Activated T-cell treated with anti-CD3 and anti-CD28 coated beads for 1 hour (primary cell): ENCODE measurements at regions not wholly inside any gene's neighbourhood (a gene's known extent, or its start where the extent isn't known, plus 50 kb on each side); places are given as distances from the start of the nearest gene placed in this dataset.

Experiments
- DNase-seq: peaks from one replicate; pipeline ENCODE4 v3.0.0-alpha.2; 2020; ENCODE audit warnings: low read depth

DNA sequence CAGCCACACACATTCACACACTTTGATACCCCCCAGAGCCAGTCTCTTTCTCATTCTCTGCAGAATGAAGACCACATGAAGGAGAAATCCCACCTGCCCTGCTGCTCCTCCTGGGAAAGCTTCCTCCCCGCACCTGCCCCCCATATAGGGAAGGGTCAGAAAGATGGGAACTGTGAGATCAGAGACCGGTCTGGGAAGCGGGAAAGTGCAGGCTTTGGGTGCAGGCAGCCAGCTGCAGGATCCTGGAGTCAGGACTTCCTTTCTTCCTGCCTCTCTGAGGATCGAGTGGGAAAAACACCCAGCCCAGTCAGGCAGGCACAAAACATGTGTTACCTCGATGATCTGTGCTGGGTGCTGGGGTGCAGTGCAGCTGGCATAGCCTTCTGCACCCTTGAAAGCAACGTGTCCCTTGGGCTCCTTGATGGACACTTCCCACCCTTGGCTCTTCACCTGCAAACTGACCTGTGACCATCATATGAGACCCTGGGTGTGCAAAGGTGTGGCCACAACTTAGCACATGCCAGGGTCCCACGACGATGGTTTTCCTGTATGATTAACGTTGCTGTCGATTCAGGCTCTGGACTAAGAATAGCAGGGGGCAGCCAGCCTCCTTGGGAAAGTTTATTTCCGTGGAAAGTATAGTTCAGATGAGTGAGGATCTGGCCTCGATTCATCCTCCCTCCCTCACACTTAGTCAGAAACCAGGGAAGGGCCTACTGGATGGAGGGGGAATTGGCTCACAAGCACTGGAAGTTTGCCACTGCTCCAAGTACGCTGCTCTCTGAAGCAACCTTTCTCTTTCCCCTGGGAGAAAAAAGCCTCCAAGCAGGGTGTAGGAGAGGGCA is 105.4 kb upstream of the MED13L start:
- no peak for DNase-seq

DNA sequence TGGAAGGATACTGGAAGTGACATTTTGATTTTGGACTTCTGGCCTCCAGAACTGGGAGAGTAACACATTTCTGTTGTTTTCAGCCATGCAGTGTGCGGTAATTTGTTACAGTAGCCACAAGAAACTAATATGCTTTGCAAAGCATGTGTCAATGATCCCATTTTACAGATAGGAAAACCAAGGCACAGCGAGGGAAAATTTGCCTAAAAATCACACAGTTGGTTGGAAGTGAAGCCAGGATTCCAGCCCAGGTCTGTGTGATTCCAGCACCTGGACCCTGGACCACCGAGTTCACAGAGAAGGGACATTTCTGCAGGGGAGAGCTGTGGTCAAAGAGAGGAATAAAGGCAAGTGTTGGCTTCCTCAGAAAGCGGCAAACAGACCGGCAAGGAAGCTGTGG is 106.7 kb upstream of the MED13L start:
- no peak for DNase-seq

DNA sequence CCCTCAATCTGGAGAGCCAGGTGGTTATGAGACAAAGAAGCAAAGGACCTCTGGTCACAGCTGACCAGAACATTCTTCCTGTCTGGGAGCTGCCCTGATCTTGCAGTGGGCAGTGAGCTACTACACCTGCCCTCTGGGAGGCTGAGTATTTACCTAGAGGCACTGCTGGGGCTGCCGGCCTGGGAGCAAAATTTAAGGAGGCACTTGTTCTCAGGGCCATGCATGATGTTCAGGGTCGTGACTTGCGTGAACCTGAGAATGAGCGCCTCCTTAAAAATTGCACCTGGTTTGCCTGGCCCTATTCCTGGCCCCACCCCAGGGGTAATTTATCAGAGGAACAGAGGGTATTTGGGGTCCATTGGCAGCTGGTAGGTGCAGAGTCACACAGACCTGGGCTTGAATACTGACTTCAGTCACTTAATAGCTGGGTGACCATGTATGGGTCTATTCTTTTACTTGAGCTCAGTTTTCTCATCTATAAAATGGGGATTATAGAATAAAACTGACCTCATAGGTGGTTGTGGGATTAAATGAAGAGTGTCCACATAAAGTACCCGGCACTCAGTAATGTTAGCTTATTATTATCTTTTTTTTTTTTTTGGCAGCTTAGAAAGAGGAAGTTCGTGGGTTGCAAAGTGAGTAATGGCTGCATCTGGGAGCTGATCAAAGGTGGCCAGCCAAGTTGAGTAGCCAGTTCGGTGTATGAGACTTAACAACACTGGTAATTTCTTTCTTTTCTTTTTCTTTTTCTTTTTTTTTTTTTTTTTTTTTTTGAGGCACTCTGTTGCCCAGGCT is 107.4 kb upstream of the MED13L start:
- DNase-seq: no peak

DNA sequence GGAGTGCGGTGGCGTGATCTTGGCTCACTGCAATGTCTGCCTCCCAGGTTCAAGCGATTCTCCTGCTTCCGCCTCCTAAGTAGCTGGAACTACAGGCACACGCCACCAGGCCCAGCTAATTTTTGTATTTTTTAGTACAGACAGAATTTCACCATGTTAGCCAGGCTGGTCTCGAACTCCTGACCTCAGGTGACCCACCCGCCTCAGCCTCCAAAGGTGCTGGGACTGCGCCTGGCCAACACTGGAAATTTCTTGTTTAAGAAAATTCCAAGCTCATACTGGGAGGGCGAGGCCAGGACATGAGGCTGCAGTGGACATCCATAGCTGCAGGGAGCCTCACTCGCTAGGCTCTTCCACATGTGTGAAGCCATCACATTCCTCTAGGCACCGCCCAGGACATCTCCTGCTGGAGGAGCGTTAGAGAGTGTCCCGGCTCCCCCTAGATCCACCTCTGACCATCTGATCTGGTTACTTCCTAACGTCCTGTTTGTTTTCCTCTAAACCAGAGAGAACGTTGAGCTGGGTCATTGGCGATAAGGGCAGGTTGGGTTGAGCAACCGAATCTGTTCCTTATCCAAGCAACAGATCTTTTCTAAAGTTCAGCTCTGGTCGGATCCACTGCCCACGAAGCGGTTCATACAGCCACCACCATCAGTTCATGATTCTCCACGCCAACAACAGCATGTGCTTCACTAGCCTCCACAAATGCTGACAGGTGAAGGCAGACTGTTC is 108.2 kb upstream of the MED13L start:
- DNase-seq: no peak

DNA sequence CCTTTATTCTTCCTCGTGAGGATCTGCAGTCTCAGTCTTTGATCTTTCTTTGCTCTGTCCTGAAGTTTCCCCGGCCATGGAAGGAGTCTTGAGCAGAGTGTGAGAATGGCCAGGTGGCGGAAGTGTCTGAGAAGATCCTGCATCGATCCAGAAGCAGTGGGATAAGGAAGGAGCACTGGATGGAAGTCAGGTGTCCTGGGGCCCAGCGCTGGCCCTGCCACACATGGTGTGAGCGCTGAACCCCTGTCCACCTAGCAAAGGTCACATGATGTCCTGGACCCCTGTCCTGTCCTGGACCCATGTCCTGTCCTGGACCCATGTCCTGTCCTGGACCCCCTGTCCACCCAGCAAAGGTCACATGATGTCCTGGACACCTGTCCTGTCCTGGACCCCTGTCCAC is 111.8 kb upstream of the MED13L start:
- no peak for DNase-seq

DNA sequence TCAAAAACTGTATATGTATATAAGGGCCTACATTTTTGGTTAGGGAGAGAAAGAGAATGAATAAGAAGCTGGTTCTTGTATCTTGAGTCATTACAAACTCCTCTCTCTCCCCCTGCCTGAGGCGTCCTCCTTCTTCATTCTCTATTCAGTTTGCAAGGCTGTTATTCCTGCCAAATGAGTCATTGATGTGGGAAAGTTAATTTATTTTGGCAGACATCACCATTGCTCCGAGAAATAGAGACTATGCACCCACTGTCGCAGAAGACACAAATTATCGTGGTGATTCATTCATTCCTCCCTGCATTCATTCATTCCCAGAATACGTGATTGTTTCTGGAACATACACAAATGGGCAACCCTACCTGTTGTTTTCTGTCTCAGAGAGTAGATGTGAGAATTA is 112.5 kb upstream of the MED13L start:
- no peak for DNase-seq

DNA sequence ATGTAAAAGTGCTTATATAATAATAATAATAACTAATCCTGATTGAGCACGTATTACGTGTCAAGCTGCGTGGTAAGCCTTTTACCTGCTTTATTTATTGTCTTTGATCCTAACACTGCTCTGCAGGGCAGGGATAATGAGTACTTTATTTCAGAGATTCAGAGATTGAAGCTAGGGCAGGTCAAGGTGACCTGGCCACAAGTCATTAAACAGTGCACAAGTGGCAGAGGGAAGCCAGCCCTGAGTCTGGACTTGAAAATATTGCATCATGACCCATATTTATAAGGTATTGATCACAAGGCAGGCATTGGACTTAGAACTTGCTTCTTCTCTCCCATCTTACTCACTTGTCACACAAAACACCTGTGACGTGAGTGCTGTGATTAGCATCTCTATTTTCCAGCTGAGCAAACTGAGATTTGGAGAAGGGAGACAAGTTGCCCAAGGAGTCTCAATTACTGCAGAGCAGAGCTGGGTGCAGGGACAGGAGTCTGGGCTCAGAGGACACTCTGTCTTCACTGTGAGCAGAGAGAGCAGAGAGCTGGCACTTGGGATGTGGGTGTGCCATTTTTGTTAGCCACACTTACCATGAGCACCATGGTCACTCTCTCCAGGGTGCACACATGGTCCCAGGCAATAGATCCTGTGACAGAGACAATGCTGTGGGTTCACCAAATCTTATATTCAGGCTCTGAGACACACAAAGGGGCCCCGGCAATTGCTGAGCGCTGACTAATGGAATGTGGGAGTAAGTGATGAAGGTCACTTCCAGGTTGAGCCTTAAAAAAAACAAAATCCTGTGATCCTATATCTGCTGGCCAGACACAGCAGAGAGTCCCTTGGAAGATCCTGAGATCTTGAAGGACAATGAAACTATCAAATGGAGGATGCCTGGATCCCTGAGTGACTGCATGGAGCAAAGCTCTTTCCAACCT is 113.2 kb upstream of the MED13L start:
- DNase-seq: no peak

DNA sequence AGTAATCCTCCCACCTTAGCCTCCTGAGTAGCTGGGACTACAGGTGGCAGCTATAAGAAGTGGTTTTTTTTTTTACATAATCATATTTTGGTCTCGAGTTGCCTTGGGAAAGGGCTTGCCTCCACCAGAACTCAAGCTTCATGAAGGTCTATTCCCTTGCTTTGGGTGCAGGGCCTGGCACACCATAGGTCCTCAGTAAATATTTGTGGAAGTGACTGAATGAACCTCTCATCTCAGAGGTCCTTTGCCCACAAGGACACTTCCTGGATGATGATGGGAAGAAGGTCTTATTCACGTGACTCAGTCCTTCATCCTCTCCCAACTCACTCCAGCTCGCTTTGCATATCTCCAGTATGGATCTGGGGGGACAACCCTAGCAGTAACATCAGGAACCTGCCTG is 114.0 kb upstream of the MED13L start:
- DNase-seq: no peak

DNA sequence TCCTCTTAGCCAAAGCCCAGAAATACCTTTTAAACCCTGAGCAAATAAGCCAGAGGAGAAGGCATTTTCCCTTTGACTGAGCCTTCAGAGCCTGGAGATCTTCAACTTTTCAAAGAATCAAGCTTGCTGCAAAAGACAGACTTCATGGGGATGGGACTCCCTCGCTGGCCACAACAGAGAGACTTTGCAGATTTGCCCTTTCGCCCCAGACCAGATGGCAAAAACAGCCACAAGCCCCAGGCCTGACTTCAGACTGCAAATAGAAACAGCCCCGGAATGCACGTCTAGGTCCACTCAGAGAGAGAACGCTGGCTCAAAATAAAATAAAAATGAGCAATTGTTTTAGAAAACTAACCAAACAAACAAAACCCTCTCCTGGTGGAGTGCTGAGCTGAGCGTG is 114.6 kb upstream of the MED13L start:
- DNase-seq: no peak

DNA sequence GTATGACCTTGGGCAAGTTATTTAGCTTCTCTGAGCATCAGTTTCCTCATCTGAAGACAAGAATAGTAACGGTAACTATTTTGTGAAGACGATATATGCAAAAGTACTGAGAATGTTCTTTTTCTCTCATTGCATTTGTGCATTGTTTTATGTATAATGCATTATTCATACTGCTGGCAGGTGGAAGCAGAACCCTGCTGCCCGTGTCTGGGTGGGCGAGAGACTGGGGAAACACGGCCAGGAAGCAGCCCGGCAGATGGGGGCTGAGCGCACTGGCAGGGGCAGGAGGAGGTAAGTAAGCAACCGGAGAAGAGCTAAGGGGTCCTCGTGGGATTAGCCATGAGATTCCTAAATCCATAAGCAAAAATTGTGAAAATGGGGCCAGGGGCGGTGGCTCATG is 115.8 kb upstream of the MED13L start:
- DNase-seq: no peak

DNA sequence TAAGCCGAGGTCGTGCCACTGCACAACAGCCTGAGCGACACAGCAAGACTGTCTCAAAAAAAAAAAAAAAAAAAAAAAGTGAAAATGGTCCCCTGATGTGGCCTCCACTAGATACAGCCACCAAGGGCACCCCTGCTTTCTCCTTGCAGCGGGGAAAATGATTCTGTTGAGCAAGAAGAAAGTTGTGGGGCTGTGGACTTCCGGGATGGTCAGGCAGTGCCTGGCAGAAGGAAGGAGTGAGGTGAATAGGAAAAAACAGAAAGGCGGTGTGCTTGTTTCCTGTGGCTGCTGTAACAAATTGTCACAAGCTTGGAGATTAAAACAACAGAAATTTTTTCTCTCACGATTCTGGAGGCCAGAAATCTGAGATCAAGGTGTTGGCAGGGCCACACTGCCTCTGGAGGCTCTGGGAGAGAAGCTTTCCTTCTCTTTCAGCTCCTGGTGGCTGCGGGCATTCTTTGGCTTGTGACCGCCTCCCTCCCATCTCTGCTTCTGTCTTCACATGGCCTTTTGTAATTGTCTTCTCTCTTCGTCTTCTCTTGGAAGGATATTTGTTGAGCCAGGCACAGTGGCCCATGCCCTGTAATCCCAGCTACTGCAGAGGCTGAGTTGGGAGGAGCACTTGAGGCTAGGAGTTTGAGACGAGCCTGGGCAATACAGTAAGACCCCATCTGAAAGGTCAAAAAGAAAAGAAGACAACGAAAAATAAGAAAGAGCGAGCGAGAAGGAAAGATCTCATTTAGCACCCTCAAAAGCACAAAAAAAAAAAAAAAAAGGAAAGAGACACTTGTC is 116.6 kb upstream of the MED13L start:
- DNase-seq: no peak

DNA sequence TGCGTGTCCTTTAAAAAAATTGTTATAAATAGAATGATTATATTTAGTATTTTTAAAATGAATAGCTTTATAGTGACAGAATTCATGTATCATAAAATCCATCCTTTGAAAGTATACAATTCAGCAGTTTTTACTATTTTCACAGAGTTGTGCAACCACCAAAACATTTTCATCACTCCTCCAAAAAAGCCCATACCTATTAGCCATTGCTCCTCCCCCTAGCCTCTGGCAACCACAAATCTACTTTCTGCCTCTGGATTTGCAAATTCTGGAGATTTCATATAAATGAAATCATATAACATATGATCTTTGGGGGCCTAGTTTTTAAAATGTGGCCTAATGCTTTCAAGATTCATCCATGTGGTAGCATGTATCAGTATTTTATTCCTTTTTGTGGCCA is 117.9 kb upstream of the MED13L start:
- DNase-seq: no peak

DNA sequence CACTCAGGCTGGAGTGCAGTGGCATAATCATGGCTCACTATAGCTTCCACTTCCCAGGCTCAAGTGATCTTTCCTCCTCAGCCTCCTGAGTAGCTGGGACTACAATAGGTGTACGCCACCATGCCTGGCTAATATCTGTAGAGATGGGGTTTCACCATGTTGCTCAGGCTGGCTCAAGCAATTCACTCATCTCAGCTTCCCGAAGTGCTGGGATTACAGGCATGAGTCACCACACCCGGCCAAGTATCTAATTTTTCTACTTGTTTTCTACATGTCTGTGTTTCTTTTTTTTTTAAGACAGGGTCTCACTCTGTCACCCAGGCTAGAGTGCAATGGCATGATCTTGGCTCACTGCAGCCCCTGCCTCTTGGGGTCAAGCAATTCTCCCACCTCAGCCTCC is 119.7 kb upstream of the MED13L start:
- DNase-seq: no peak

DNA sequence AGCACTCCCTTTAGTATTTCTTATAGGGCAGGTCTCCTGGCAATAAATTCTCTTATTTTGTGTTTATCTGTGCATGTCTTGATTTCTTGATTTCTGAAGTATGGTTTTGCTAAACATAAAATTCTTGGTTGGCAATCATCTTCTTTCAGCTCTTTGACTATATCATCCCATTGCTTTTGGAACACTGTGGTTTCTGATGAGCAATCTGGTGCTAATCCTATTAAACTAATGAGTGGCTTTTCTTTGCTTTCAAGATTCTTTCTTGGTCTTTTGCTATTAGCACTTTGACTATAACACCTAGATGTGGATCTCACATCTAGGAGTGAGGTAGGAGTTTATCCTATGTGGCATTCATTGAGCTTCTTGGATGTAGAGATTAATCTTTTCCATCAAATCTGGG is 120.7 kb upstream of the MED13L start:
- DNase-seq: no peak

DNA sequence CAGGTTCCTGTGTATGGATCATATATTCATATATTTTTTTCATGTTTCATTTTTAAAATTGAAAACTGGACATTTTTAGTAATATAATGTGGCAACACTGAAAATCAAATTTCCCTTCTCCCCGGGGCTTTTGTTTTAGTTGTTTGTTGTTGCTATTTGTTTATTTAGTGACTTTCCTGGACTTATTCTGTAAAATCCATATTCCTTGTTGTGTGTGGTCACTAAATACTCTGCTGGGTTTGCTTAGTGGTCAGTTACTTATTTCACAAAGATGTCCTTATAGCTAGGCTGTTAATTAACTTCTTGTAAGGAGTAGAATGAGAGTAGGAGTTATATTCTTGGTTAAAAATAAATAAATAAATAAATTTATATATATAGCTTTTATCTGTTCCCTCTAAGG is 121.6 kb upstream of the MED13L start:
- DNase-seq: no peak

DNA sequence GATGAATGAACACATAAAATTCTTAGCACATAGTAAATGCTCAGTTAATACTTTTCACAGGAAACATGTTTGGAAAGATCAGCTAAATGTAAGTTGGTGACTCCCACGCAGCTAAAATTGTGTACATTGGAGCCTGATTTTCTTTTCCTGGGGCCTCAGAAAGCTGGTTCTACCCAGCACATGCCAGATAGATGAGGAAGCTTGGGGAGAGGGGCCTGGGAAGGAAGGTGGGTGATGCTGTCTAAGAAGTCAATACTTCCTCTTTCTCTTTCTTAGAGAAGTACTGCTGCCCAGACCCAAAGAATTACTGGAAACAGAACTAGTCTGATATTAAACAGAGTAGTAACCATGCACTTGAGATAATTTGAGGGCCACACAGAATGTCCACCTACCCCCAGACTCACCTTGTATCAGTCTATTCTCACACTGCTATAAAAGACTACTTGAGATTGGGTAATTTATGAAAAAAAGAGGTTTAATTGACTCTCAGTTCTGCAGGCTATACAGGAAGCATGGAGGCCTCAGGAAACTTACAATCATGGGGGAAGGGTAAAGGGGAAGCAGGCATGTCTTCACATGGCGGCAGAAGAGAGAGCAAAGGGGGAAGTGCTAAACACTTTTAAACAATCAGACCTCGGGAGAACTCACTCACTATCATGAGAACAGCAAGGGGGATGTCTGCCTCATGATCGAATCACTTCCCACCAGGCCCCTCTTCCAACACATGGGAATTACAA is 123.3 kb upstream of the MED13L start:
- no peak for DNase-seq

DNA sequence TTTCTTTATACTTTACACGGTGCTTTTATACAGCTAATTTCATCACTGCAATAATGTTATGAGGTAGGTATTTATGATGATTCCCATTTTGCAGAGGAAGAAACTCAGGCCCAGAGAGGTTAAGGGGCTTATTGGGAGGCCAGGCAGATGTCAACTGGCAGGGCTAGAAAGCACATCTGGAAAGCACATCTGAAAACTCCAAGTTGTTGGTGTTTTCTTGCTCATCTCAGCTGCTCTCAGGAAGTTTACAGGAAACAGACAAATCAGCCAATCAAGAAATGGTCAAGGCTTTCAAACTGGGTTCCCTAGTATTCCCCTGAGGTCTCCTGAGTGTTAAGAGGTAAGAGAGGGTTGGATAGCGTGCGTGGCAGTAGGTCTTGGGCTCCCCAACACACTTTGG is 124.1 kb upstream of the MED13L start:
- no peak for DNase-seq

DNA sequence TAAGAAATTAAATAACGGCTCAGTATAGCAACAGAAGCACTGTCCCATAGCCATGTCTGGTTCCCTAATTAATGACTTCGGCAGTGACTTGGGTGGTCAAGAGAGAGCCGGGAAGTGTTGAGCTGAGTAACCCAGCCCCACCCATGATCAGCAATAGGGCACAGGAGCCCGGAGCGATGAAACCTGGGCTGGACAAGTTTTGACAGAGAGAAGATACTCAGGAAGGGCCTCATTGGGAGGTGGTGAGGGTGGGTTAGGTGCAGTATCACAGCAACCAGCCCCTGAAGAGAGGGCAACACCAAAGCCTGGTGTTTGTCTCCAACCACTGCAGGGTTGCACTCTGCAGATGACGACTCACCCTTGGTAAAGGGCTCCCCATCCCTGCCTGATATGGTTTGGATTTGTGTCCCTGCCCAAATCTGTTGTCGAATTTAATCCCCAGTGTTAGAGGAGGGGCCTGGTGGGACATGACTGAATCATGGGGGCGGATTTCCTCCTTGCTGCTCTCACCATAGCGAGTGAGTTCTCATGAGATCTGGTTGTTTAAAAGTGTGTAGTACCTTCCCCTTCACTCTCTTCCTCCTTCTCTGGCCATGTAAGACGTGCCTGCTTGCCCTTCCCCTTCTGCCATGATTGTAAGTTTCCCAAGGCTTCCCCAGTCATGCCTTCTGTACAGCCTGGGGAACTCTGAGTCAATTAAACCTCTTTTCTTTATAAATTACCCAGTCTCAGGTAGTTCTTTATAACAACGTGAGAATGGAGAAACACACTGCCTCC is 124.9 kb upstream of the MED13L start:
- no peak for DNase-seq

DNA sequence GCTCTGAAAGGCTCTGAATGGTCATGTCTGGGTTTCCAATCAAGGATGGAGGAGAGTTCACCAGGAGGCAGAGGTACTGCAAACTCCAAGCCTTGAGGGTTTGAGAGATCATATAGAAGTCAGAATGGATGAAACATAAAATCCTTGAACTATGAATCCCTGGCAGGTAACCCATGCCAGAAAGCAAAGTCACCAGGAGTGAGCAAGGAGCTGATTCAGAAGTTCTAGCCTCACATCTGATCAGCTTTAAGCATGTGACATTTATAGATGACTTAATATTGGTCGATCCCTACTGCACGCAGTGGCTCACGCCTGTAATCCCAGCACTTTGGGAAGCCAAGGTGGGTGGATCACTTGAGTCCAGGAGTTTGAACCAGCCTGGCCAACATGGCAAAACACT is 126.1 kb upstream of the MED13L start:
- DNase-seq: no peak
